GF-D8 (cell line): ENCODE measurements at regions not wholly inside any gene's neighbourhood (a gene's known extent, or its start where the extent isn't known, plus 50 kb on each side); places are given as distances from the start of the nearest gene placed in this dataset.
"Not testable (repeated sequence)": the region's sequence is repeated elsewhere in the genome, so short reads cannot be mapped to it uniquely, and the experiment has no call there.

Experiments used
- DNase-seq: peaks from one replicate; lab custom pipeline; 2025; lab: John Stamatoyannopoulos, UW

DNA sequence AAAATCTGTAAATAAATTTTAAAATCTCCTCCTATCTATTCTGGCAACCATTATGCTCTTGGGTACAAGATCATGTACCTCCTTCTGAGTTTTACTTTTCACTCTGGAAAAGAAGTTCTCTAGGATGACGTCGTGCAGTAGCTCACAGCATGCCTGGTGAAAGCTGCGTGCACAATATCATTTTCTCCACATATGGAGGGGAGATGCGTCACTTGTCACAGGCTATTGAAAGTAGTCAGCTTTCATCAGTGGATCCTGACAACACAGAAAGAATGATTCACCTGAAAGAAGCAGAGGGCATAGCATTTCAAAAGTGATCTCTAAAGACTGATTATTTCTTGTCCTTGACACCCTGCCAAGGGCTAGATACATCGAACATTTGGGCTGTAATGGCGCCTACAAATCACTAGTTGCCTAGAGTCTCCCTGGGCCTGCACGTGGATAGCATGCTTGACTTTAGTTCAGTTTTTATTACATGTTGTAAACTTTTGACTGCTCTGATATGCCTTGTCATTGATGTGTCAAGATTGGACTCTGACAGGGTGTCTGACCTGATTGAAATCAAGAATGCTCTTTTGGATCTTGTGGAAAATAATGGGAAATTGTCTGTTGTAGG, 1365.6 kb downstream of the OLFM4 start:
- no peak for DNase-seq

GRCh38 chr13:54394908-54395307, 1366.3 kb downstream of the OLFM4 start:
- no peak for DNase-seq

DNA sequence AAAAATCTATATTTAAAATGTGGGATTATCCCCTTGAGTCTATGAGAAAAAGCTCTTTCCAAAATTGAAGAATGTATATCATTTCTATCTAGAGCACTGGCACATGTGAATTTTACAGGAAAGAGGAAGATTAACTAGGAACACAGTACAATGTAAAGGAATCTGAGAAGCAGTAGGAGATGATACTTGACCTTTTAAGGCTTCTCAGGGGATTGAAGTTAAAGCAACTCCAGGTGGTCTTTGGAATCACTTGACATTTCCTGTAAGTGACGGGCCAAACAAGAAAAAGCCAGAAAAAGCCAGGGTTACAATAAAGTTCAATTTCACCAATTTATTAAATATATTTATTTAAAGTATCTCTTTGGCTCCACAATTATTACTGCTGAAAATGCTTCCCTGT, 1373.9 kb downstream of the OLFM4 start:
- no peak for DNase-seq

DNA sequence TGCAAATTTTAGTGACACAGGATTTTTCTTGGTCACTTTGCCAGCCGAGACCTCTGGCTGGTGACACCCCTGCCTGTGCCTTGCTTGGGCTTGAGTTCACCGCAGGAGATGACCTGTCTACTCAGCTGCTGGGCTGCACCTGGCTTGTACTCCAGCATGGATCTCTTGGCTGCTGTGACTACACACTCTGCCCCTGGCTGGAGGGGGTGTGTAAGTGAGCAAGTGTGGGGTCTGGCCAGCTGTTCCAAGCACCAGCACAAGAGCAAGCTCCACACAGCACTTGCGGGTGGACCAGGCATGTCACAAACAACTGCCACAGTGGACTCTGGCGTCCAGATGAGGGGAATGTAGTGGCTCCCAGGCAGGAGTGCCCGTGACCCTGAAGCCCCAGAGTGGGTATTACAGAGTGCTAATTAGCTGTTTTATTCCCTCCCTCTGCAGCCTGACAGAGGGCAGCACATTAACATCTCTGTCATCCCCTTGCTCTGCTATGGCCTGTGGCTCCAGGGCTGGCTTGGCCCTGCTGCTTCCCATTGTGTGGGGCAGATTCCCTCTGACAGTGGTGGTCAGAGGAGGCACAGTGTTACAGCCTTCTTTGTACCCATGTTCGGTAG, 1387.2 kb downstream of the OLFM4 start:
- DNase-seq: no peak

GRCh38 chr13:54422946-54423345, 1394.3 kb downstream of the OLFM4 start:
- DNase-seq: not testable (repeated sequence)

DNA sequence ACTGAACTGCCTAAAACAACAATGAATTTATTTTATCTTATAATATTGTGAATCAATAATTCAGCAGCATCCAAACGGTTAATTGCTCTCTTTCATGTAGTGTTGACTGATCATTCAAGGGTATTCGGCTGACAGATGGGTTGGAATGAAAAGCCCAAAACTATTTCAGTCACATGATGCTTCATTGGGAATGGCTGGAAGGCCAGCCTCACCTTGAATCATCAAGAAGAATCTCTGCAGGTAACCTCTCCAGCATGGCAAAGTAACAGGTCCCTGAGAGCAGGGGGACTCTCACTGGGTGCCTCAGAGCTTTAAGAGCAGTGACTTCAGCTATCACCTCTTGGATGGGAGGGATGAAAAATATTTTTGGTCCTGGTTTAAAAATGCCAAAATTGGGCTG, 1395.7 kb downstream of the OLFM4 start:
- DNase-seq: no peak

- no peak for DNase-seq
Observed at GRCh38 chr13:54433493-54434206, 1405.0 kb downstream of the OLFM4 start.

GRCh38 chr13:54440853-54441400, 1412.3 kb downstream of the OLFM4 start:
- not testable (repeated sequence) for DNase-seq

DNA sequence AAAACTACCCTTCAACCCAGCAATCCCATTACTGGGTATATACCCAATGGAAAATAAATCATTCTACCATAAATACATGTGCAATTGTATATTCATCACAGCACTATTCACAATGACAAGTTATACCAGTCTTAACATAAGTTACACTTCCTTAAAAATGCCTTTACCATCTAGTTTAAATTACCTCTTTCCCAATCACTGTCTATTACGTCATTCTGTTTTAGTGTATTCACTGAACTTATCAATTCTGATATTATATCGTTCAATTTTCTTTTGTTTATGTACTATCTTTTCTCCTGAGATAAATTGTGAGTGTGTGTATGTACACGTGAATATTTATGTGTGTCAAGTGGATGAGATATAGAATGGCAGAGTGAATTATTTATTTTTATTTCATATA, 1416.8 kb downstream of the OLFM4 start:
- DNase-seq: no peak

- DNase-seq: no peak
Observed at GRCh38 chr13:54445865-54446264, 1417.3 kb downstream of the OLFM4 start.

DNA sequence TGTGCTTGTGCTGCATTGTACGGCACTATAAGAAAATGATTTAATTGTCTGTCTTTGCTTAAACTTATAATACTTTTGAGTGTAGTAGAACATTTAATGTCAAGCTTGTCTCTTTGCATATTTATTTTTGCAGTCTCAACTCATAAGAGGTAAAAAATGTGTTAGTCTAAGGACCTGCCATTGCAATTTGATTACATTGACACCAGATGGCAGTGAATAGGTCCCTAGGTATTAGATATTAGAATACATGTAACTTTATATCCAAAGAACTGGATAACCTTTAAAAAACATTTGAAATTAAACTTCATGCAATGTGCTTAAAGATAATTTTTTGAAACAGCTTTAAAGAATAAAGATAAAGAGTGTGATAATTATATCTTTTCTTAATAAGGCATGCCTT, 1421.3 kb downstream of the OLFM4 start:
- no peak for DNase-seq

DNA sequence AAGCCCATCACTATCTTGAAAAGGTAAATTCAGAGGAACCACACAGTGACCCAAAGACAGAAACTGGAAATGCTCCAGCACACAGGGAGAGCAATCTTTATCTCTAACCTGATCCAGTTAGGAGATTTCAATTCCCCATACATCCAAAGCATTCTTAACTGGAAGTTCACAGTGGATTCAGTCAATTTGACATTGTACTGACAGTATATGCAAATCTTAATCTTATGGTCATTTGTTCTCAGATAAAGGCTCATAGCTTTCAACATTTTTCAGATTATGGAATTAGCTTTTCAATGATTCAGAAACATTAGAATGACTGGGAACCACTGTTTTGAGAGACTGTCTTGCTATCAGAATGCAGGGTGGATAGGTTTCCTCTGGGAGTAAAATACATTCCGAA, 1455.6 kb downstream of the OLFM4 start:
- DNase-seq: no peak

DNA sequence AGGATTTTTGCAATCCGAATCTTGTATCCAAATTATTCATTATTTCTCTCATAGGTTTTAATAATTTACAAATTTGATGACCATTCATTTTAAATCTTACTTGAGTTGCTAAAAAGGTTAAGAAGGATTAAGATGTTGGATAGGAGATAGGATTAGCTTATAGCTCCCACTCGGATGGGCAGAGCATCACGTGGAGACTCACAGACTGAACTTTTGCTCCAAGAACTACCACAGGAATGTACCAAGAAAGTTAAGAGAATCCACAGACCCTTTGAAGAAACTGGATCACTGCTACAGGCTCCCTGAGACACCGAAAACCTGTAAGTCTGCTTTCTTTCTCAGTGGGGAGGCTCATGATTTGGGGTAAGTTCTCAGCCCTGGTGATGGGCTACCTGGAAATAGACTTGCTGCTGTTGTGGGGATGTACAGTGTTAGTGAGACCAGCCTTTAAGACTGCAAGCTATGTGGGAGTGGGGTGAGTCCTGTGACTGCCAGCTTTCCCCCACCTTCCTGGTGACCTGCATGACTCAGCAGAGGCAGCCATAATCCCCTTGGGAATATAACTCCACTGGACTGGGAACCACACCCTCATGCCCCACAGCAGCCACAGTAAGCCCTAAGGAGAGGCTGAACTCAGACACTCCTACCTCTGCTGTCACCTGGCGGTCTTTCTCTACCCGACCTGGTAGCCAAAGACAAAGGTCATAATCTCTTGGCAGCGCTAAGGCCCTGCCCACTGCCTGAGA, 1458.0 kb downstream of the OLFM4 start:
- no peak for DNase-seq

DNA sequence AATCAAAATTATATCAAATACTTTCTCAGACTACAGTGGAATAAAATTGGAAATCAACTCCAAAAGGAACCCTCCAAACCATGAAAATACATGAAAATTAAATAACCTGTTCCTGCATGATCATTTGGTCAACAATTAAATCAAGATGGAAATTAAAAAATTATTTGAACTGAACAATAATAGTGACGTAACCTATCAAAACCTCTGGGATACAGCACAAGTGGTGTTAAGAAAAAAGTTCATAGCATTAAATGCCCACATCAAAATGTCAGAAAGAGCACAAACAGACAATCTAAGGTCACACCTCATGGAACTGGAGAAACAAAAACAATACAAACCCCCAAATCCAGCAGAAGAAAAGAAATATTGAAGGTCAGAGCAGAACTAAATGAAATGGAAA, 1460.7 kb downstream of the OLFM4 start:
- DNase-seq: no peak

DNA sequence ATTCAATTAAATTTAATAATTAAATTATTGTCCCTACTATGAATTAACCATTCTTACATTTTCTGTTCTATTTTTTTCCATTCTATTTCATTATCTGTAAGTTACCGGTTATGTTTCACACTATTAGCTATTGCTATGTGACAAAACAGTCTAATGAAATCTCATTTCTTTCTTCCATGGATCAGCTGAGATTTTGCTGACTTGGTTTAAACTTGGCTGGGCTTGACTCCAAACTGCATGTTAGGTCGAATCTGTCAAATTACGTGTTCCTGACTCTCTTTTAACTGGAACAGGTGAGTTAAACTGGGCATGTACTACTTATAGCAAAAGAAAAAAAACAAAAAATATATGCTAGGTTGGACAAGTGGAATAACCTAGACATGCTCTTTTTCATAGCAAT, 1464.4 kb downstream of the OLFM4 start:
- DNase-seq: no peak

DNA sequence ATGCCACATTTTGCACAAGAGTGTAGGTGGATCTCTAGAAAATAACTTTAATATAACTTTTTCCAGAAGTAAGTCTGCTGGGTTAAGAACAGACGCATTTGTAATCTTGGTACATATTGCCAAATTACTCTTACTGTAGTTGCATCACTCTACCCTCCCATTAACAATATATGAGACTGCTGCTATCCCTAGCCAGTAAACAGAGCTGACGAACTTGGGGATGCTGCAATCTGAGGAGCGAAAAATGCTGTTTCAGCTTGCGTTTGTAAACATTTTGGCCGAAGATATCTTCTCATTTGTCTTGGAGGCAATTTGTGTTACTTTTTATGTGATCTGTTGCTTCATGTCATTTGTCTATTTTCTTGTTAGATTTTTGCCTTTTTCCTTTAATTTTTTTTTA, 1482.8 kb downstream of the OLFM4 start:
- no peak for DNase-seq

- DNase-seq: no peak
Observed at GRCh38 chr13:54513254-54513653, 1484.6 kb downstream of the OLFM4 start.

DNA sequence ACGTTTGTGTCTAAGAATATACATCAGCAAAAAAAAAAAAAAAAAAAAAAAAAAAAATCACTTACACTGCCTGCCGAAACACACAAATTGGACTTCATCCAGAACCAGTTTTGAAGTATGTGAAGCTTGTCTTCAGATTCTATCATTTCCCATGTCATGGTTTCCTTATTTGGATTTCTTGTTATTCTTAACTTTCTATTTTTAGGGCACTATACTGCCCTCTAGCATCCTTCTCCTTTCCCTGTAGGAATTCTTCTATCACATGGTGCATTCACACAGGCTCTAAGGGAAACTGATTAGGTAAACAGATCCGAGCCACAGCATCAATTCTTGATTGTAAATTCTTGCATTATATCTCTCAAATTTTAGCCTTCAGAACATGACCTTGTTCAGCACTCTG, 1507.5 kb downstream of the OLFM4 start:
- DNase-seq: no peak

- no peak for DNase-seq
Observed at GRCh38 chr13:54563286-54563685, 1534.7 kb downstream of the OLFM4 start.

GRCh38 chr13:54572037-54572436, 1543.4 kb downstream of the OLFM4 start:
- not testable (repeated sequence) for DNase-seq

DNA sequence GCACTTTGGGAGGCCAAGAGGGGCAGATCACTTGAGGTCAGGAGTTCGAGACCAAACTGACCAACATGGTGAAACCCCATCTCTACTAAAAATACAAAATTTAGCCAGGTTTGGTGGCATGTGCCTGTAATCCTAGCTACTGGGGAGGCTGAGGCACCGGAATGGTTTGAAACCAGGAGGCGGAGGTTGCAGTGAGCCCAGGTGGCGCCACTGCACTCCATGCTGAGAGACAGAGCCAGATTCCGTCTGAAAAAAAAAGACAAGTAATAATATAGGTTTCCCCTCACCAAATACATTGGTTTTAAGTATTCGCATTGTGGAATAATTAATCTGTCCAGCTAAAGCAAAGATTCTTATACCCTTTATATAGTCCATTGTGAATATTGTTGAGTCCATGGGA, 1544.6 kb downstream of the OLFM4 start:
- DNase-seq: no peak

- DNase-seq: no peak
Observed at GRCh38 chr13:54574791-54575190, 1546.2 kb downstream of the OLFM4 start.

GRCh38 chr13:54591540-54591939, 1562.9 kb downstream of the OLFM4 start:
- DNase-seq: no peak
